HG02852 (cell line): ENCODE measurements at regions not wholly inside any gene's neighbourhood (a gene's known extent, or its start where the extent isn't known, plus 50 kb on each side); places are given as distances from the start of the nearest gene placed in this dataset.

ENCODE experiments used
- ATAC-seq: cut with Tn5 transposase; IDR thresholded peaks from one replicate; pipeline ENCODE4 v1.9.1; 2021; ENCODE audit warnings: mild to moderate bottlenecking, moderate library complexity; ENCODE audit not compliant: unreplicated experiment

GRCh38 chr7:155201325-155202087 lies 96.2 kb upstream of the INSIG1 start:
- no peak for ATAC-seq

GRCh38 chr7:155202106-155202871 lies 95.4 kb upstream of the INSIG1 start:
- ATAC-seq, result no peak

GRCh38 chr7:155203059-155203881 lies 94.4 kb upstream of the INSIG1 start:
- no peak for ATAC-seq

GRCh38 chr7:155203882-155204691 lies 93.6 kb upstream of the INSIG1 start:
- ATAC-seq, result no peak

GRCh38 chr7:155204744-155205367 lies 92.8 kb upstream of the INSIG1 start:
- no peak for ATAC-seq

- ATAC-seq, result peak; percentile 85
Measured at GRCh38 chr7:155205368-155206317, 92.0 kb upstream of the INSIG1 start.

- ATAC-seq, result peak; percentile 41
Measured at GRCh38 chr7:155206318-155207020, 91.2 kb upstream of the INSIG1 start.

- ATAC-seq, result no peak
Measured at GRCh38 chr7:155207326-155208002, 90.2 kb upstream of the INSIG1 start.

- ATAC-seq, result no peak
Measured at GRCh38 chr7:155208681-155209477, 88.8 kb upstream of the INSIG1 start.

GRCh38 chr7:155209478-155210319 lies 88.0 kb upstream of the INSIG1 start:
- ATAC-seq, result no peak

- ATAC-seq, result no peak
Measured at GRCh38 chr7:155210356-155210755, 87.3 kb upstream of the INSIG1 start.

- ATAC-seq, result no peak
Measured at GRCh38 chr7:155211173-155211572, 86.5 kb upstream of the INSIG1 start.

GRCh38 chr7:155211761-155212160 lies 85.9 kb upstream of the INSIG1 start:
- ATAC-seq, result no peak

- ATAC-seq, result no peak
Measured at GRCh38 chr7:155212301-155213015, 85.2 kb upstream of the INSIG1 start.

- no peak for ATAC-seq
Measured at GRCh38 chr7:155213385-155213784, 84.3 kb upstream of the INSIG1 start.
